GM13976 (cell line): ENCODE measurements at regions not wholly inside any gene's neighbourhood (a gene's known extent, or its start where the extent isn't known, plus 50 kb on each side); places are given as distances from the start of the nearest gene placed in this dataset.

Source experiments
- DNase-seq: peaks from one replicate; pipeline ENCODE4 v3.0.0; 2012; ENCODE audit warnings: low spot score
- in situ Hi-C: fragments of 300-500 bp; cut with MboI; formaldehyde crosslinking; loops from one replicate; pipeline ENCODE4 v1.12.0; 2022; ENCODE audit warnings: low sequenced_read_pairs, mixed read lengths, inconsistent platforms; ENCODE audit not compliant: unreplicated experiment
- TF ChIP-seq, protein P1 (sequence below): IDR thresholded peaks from 2 replicates; pipeline ENCODE4 v1.5.1; 2012; ENCODE audit warnings: borderline replicate concordance, mild to moderate bottlenecking; ENCODE audit not compliant: insufficient read depth; ENCODE audit errors: extremely low read depth, missing control alignments, control extremely low read depth

DNA sequence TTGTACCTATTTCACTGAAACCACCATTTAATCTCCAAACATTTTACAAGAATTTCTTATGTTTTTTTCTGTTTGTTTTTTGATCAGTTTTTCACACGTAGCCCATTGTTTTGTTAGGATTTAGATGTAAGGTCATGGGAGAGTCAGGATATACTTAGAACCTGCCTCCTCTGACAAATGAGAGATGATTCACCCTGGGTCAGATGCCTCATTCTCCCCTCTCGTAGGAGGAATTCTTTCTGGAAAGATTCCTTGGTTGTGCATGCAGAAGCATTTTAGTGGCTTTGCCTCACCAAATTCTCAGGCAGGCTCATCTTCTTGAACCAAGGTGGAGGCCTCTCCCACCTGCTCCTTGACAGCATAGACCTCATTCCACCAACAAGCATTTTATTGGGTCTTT, 599.3 kb downstream of the SPRY1 start:
- TF ChIP-seq, protein P1, sequence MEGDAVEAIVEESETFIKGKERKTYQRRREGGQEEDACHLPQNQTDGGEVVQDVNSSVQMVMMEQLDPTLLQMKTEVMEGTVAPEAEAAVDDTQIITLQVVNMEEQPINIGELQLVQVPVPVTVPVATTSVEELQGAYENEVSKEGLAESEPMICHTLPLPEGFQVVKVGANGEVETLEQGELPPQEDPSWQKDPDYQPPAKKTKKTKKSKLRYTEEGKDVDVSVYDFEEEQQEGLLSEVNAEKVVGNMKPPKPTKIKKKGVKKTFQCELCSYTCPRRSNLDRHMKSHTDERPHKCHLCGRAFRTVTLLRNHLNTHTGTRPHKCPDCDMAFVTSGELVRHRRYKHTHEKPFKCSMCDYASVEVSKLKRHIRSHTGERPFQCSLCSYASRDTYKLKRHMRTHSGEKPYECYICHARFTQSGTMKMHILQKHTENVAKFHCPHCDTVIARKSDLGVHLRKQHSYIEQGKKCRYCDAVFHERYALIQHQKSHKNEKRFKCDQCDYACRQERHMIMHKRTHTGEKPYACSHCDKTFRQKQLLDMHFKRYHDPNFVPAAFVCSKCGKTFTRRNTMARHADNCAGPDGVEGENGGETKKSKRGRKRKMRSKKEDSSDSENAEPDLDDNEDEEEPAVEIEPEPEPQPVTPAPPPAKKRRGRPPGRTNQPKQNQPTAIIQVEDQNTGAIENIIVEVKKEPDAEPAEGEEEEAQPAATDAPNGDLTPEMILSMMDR: no peak
- in situ Hi-C loops: no loop called here
- no peak for DNase-seq

- in situ Hi-C loops: no loop called here
- TF ChIP-seq, protein P1: no peak
- no peak for DNase-seq
Observed at GRCh38 chr4:123996718-123997510, 600.3 kb downstream of the SPRY1 start.

DNA sequence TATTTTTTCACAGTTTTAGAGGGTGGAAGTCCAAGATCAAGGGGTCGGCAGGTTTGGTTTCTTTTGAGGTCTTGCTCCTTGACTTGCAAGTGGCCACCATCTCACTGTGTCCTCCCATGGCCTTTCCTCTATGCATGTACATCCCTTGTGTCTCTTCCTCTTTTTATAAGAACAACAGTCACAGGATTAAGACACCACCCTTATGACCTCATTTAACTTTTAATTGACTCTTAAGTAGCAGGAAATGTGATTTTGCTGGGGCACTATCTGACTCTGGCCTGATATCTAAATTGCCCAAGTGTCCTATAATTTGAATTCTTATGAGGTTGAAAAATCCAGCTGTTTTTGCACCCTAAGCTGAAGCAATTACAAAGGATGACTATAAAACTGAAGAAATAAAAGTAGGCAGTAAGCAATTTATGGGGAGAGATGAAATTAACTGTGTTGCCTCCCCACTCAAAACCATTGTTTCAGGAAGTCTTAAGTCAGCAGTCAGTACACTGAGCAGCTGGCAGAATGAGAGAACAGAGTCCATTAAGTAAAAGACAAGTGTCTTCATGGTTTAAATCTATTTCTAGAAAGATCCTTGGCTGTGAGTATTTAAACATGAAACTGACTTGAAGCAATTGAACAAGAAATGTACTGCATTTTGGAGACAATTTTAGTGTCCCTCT, 601.3 kb downstream of the SPRY1 start:
- no peak for DNase-seq
- in situ Hi-C loops: no loop called here
- TF ChIP-seq, protein P1: no peak

- TF ChIP-seq, protein P1: no peak
- no peak for DNase-seq
- in situ Hi-C loops: loop anchor here (25.0 kb wide), 1 partner anchor 613 kb away; the partner anchor contains the start of gene SPRY1
Observed at GRCh38 chr4:124000233-124000632, 603.6 kb downstream of the SPRY1 start.

GRCh38 chr4:124015766-124016165, 619.2 kb downstream of the SPRY1 start:
- in situ Hi-C loops: loop anchor here (25.0 kb wide), 1 partner anchor 628 kb away; the partner anchor contains the start of gene SPRY1
- no peak for DNase-seq
- TF ChIP-seq, protein P1: no peak

GRCh38 chr4:124017185-124017785, 620.7 kb downstream of the SPRY1 start:
- TF ChIP-seq, protein P1: no peak
- in situ Hi-C loops: loop anchor here (25.0 kb wide), 1 partner anchor 630 kb away; the partner anchor contains the start of gene SPRY1
- no peak for DNase-seq
